GM19023 (cell line): ENCODE measurements at regions not wholly inside any gene's neighbourhood (a gene's known extent, or its start where the extent isn't known, plus 50 kb on each side); places are given as distances from the start of the nearest gene placed in this dataset.
"Not testable (repeated sequence)": the region's sequence is repeated elsewhere in the genome, so short reads cannot be mapped to it uniquely, and the experiment has no call there.

Experiments used
- ATAC-seq: cut with Tn5 transposase; IDR thresholded peaks from one replicate; pipeline ENCODE4 v1.9.1; 2021; ENCODE audit warnings: mild to moderate bottlenecking, moderate library complexity; ENCODE audit not compliant: unreplicated experiment

DNA sequence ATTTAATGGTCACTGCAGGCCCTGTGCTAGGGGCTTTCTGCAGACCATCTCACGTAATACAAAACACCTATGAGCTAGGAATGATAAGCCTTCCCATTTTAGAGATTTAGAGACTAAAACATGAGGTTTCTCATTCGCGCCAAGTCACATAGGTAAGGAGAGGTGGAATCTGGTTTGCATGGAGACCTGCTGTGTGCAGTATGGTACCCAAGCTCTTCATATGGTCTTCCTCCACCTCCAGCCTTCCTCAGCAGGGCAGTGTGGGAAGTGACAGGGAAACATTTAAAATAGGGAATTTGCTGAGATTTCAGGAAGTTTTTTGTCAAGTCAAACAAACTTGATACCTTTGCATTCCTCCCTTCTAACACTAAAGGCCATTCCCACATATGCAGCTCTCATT, 337.6 kb downstream of the IL20RB start:
- no peak for ATAC-seq

- no peak for ATAC-seq
These were observed 338.3 kb downstream of the IL20RB start for GRCh38 chr3:137296116-137296515.

DNA sequence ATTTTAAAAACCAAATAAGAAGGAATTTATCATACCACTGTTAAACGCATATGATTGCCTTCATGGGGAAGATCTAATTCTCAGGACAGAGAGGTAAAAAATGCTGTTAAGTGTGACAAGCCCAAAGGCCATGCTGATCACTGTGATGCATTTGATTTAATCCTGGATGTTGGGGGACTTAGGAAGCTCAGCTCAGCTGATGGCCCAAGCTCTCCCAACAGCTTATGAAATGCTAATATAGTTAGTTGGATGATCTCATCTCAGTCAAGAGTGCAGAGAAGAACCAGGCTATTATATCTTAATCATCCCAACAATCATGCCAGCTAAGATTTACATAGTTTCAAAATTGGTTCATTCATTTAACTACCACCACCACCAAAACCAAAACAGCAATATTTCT, 340.0 kb downstream of the IL20RB start:
- ATAC-seq, result no peak

GRCh38 chr3:137300703-137301102, 342.9 kb downstream of the IL20RB start:
- ATAC-seq, result no peak

DNA sequence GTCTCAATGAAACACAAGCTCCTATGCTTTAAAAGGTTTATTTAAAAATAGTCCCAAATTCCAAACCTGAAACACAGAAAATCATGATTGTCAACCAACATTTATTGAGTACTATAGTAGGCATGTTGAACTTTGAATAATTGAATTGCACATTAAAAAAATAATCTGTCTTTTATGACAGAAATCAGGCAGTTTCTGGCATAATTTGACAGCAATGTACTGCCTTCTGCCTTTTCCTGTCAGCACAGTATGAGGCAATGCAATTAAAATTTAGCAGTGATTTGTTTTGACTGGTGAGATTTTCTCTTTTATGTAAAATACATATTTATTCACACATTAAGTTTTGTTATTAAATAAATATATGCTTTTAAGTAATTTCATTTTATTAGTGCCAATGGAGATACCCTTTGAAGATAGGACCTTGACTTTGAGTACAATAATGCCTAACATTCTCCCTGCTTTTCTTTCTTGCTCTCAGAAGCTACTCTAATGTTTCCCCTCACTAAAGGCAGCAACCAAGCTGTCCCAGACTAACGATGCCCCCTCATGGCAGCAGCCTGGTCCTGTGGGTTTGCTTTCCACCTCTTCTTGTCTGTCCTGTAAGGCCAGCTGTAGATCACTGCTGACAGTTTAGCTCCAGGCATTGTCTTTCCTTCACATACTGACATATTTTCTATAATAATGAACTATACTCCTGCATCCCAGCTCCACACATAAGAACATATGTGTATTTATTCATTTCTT, 346.7 kb downstream of the IL20RB start:
- ATAC-seq, result no peak

GRCh38 chr3:137324114-137324513, 366.3 kb downstream of the IL20RB start:
- no peak for ATAC-seq

GRCh38 chr3:137325170-137325569, 367.4 kb downstream of the IL20RB start:
- ATAC-seq, result no peak

- no peak for ATAC-seq
These were observed 368.2 kb downstream of the IL20RB start for GRCh38 chr3:137325934-137326333.

GRCh38 chr3:137329594-137329993, 371.8 kb downstream of the IL20RB start:
- no peak for ATAC-seq

GRCh38 chr3:137330246-137330645, 372.5 kb downstream of the IL20RB start:
- ATAC-seq, result no peak

DNA sequence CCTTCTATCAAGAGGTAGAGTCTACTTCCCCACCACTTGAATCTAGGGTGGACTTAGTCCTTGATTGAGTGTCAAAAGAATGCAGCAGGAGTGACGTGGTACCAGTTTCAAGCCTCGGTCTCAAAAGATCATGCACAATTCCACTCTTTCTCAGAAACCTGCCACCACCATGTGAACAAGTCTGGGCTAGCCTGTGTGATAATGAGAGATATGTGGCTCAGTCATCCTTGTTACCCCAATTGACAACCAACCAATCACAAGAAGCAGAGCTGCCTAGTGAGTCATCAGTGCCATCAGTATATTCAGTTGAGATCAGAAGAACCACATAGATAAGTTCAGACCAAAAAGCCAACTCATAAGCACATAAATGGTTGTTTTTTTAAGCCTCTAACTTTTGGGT, 374.5 kb downstream of the IL20RB start:
- no peak for ATAC-seq

GRCh38 chr3:137335478-137335877, 377.7 kb downstream of the IL20RB start:
- no peak for ATAC-seq

- not testable (repeated sequence) for ATAC-seq
These were observed 380.6 kb downstream of the IL20RB start for GRCh38 chr3:137338400-137338799.

GRCh38 chr3:137343283-137343682, 385.5 kb downstream of the IL20RB start:
- ATAC-seq, result no peak

DNA sequence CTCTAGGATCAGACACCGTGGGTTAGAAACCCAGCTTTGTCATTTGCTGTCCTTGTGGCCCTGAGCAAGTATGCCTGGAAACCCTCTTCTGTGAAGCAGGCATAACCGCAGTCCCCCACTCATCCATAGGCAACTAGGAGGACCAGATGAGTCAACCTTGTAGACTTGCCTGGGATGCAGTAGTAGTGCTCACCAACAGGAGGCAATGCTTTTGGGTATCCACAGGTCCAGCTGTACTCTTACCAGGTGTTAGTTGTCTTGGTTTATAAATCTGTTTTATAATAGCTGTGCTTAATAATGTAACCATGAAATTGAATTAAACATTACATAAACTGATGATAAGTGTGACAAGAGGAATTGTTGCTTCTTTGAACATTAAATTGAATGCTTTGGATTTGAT, 389.3 kb downstream of the IL20RB start:
- no peak for ATAC-seq

GRCh38 chr3:137347817-137348368, 390.1 kb downstream of the IL20RB start:
- no peak for ATAC-seq

- no peak for ATAC-seq
These were observed 391.2 kb downstream of the IL20RB start for GRCh38 chr3:137348936-137349335.

DNA sequence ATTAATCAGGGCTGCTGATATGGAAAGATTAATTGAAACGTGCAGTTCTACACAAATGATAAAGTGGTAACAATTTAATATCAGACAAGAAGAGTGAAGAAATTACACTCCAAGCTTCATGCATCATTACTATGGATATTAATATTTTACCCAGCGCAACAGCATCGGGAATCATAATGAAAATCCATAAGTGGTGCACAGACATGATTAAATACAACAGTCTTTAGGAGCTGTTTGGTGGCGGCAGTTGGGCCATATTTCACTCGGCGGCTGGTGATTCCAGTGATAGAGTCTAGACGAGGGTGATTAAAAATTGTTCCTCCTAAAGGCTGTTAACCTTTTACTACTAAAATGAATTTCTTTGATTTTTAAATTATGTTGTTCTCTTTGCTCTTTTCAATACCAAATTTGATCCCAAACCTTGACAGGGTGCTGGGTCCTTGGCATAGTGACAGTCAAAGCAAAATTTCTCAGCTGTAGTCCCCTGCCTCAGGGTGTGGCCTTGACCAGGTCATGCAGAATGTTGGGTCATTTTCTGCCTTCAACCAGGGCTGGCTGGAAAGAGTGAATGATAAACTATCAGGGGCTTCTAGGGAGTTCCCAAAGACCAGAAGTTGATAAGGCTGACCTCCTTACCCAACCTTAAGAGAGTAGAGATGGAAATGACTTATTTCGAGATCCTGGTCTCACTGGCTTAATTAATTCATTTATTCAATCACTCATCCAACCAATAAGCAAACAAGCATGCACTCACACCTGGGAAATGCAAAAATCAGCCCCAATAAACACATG, 392.0 kb downstream of the IL20RB start:
- no peak for ATAC-seq

- no peak for ATAC-seq
These were observed 402.9 kb downstream of the IL20RB start for GRCh38 chr3:137360531-137361201.

DNA sequence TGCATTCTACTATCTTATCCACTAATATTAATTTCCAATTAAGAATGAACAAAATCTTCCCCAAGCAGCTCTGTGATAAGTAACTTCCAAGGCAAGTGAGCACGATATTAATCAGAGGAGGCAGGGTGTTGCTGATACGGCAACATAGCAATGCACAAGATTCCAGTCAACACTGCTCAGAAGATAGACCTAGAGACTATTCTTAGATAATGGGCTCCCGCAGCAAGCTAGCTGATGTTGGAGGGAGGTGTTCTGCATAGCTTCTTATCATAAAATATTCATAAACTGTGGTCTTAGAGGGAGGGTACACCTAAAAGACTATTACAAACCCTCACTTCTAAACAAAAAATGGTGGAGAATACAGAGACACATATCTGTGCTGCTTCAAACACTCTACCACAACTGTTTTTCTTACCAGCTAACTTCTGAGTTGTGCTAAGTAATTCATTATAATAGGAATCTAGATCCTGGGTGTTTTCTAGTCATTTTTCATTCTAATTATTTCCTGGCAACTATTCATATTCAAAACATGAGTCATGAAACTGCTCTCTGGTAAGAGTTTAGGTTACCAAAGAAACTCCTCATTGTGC, 382.0 kb upstream of the SOX14 start:
- ATAC-seq, result no peak

GRCh38 chr3:137385922-137386321, 378.2 kb upstream of the SOX14 start:
- no peak for ATAC-seq
